ENCODE measurements at regions not wholly inside any gene's neighbourhood (a gene's known extent, or its start where the extent isn't known, plus 50 kb on each side); places are given as distances from the start of the nearest gene placed in this dataset.

DNA sequence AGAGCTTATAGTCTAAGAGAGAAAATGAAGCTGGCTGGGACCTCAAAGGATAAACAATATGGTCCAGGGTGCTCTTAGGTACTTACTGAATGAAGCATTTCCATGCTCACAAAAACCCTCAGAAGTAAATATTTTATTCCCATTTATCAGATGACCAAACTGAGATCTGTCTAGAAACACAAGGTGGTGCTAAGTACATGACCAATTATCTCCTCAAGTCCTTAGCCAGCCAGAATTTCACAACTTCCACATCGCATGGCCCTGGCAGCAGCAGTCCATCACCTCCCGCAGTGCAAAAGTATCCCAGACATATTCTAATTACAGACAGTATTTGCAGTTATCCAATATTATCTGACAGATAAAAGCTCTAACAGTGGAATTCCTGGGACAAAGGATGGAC, 321.7 kb upstream of the PROX1 start:
- TF ChIP-seq CREB5 (CRISPR knock-in tag; IDR thresholded peaks at IDR 0.05; ENCODE audit: low read depth), result no peak
- no peak for TF ChIP-seq PPARA (CRISPR knock-in tag; IDR thresholded peaks at IDR 0.05; ENCODE audit: borderline replicate concordance)
- no peak for ATAC-seq

GRCh38 chr1:213666922-213667321, 320.9 kb upstream of the PROX1 start:
- no peak for ATAC-seq
- TF ChIP-seq SNAI2 (CRISPR knock-in tag; IDR thresholded peaks at IDR 0.05) (no peak), ZNF565 (CRISPR knock-in tag; conservative IDR thresholded peaks at IDR 0.05; ENCODE audit: low read depth) (no peak), ZC3H10 (CRISPR knock-in tag; IDR thresholded peaks at IDR 0.05) (no peak), OSR1 (CRISPR knock-in tag; IDR thresholded peaks at IDR 0.05) (no peak)

- TF ChIP-seq ZFP3 (CRISPR knock-in tag; IDR thresholded peaks at IDR 0.05) (no peak), TCF4 (CRISPR knock-in tag; IDR thresholded peaks at IDR 0.05; ENCODE audit: borderline replicate concordance) (no peak), PPARA (CRISPR knock-in tag; IDR thresholded peaks at IDR 0.05; ENCODE audit: borderline replicate concordance) (no peak), ZNF8 (CRISPR knock-in tag; IDR thresholded peaks at IDR 0.05) (no peak), CREB5 (CRISPR knock-in tag; IDR thresholded peaks at IDR 0.05; ENCODE audit: low read depth) (no peak), ZNF70 (CRISPR knock-in tag; IDR thresholded peaks at IDR 0.05) (no peak), ZC3H10 (CRISPR knock-in tag; IDR thresholded peaks at IDR 0.05) (no peak), ZFP30 (CRISPR knock-in tag; IDR thresholded peaks at IDR 0.05) (no peak), CSDC2 (CRISPR knock-in tag; IDR thresholded peaks at IDR 0.05) (no peak), SNAI2 (CRISPR knock-in tag; IDR thresholded peaks at IDR 0.05) (no peak), ZNF565 (CRISPR knock-in tag; conservative IDR thresholded peaks at IDR 0.05; ENCODE audit: low read depth) (no peak), ISL1 (CRISPR knock-in tag; IDR thresholded peaks at IDR 0.05) (no peak), POU6F1 (CRISPR knock-in tag; IDR thresholded peaks at IDR 0.05; ENCODE audit: borderline replicate concordance, low read depth) (no peak)
- ATAC-seq, result no peak
Measured at GRCh38 chr1:213669512-213669911, 318.3 kb upstream of the PROX1 start.

DNA sequence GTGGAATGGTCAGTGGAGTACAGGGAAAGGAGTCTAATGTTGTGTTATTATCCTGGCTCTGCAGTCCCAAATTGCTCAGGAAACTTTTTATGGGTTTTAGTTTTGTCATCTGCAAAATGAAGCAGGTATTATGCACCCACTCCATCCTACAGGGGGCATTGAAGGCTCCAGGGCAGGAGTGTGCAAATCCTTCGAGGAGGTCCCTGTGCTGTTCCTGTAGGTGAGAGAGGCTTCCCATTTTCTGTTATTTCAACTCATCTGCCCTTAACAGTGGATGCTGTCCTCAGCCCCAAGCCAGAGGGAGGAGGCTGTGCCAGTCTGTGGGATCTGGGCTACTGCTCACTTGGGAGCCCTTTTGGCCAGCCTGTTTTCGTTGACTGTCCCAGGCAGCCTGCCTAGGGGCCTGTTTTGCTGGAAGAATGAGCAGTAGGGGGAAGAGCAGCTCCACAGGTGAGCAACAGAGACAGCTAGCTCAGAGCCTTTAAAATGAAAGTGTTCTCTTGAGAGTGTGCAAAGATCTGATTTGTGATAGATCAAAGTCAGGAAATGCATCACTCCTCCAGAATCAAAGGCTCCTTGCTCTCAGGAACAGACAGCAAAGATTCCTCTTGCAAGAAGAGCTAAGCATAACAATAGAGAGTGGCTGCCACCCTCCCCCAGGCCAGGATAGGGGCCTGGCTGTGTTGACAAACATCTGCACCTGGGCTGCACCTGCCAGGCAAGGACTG, 317.6 kb upstream of the PROX1 start:
- TF ChIP-seq, protein P1, sequence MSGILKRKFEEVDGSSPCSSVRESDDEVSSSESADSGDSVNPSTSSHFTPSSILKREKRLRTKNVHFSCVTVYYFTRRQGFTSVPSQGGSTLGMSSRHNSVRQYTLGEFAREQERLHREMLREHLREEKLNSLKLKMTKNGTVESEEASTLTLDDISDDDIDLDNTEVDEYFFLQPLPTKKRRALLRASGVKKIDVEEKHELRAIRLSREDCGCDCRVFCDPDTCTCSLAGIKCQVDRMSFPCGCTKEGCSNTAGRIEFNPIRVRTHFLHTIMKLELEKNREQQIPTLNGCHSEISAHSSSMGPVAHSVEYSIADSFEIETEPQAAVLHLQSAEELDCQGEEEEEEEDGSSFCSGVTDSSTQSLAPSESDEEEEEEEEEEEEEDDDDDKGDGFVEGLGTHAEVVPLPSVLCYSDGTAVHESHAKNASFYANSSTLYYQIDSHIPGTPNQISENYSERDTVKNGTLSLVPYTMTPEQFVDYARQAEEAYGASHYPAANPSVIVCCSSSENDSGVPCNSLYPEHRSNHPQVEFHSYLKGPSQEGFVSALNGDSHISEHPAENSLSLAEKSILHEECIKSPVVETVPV (CRISPR knock-in tag; IDR thresholded peaks at IDR 0.05), result no peak
- TF ChIP-seq ESRRG (CRISPR knock-in tag; IDR thresholded peaks at IDR 0.05), result no peak
- TF ChIP-seq GLIS3 (CRISPR knock-in tag; IDR thresholded peaks at IDR 0.05), result no peak
- no peak for TF ChIP-seq ZC3H10 (CRISPR knock-in tag; IDR thresholded peaks at IDR 0.05)
- TF ChIP-seq ISL1 (CRISPR knock-in tag; IDR thresholded peaks at IDR 0.05), result no peak
- TF ChIP-seq TOX (CRISPR knock-in tag; IDR thresholded peaks at IDR 0.05; ENCODE audit: borderline replicate concordance), result no peak
- TF ChIP-seq ZFP30 (CRISPR knock-in tag; IDR thresholded peaks at IDR 0.05), result no peak
- no peak for TF ChIP-seq ZNF8 (CRISPR knock-in tag; IDR thresholded peaks at IDR 0.05)
- no peak for TF ChIP-seq SNAI2 (CRISPR knock-in tag; IDR thresholded peaks at IDR 0.05)
- TF ChIP-seq POU6F1 (CRISPR knock-in tag; IDR thresholded peaks at IDR 0.05; ENCODE audit: borderline replicate concordance, low read depth), result no peak
- no peak for TF ChIP-seq ZNF70 (CRISPR knock-in tag; IDR thresholded peaks at IDR 0.05)
- TF ChIP-seq, protein P2, sequence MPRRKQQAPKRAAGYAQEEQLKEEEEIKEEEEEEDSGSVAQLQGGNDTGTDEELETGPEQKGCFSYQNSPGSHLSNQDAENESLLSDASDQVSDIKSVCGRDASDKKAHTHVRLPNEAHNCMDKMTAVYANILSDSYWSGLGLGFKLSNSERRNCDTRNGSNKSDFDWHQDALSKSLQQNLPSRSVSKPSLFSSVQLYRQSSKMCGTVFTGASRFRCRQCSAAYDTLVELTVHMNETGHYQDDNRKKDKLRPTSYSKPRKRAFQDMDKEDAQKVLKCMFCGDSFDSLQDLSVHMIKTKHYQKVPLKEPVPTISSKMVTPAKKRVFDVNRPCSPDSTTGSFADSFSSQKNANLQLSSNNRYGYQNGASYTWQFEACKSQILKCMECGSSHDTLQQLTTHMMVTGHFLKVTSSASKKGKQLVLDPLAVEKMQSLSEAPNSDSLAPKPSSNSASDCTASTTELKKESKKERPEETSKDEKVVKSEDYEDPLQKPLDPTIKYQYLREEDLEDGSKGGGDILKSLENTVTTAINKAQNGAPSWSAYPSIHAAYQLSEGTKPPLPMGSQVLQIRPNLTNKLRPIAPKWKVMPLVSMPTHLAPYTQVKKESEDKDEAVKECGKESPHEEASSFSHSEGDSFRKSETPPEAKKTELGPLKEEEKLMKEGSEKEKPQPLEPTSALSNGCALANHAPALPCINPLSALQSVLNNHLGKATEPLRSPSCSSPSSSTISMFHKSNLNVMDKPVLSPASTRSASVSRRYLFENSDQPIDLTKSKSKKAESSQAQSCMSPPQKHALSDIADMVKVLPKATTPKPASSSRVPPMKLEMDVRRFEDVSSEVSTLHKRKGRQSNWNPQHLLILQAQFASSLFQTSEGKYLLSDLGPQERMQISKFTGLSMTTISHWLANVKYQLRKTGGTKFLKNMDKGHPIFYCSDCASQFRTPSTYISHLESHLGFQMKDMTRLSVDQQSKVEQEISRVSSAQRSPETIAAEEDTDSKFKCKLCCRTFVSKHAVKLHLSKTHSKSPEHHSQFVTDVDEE (CRISPR knock-in tag; IDR thresholded peaks at IDR 0.05), result no peak
- no peak for ATAC-seq

Data from SK-N-SH treated with all-trans-retinoic acid at 6 μM for 48 hours (cell line).